HEK293T (cell line): ENCODE measurements at regions not wholly inside any gene's neighbourhood (a gene's known extent, or its start where the extent isn't known, plus 50 kb on each side); places are given as distances from the start of the nearest gene placed in this dataset.

Experiments used
- CTCF ChIA-PET: fragments of 350-600 bp; formaldehyde crosslinking; extraction: SDS; loops from one replicate; lab custom pipeline; 2021; ENCODE audit warnings: antibody characterized with exemption, inconsistent platforms; lab: Yijun Ruan, JAX
- POLR2A ChIA-PET: fragments of 350-600 bp; formaldehyde crosslinking; extraction: SDS; loops from one replicate; lab custom pipeline; 2020; ENCODE audit warnings: antibody characterized with exemption, inconsistent platforms; lab: Yijun Ruan, JAX
- DNase-seq: peaks from one replicate; pipeline ENCODE4 v3.0.0; 2012; ENCODE audit warnings: mixed read lengths; ENCODE audit errors: extremely low spot score
- ARNT ChIP-seq: fragments of 450-650 bp; IDR thresholded peaks from 2 replicates; pipeline ENCODE4 v1.6.1; 2017; ENCODE audit warnings: mild to moderate bottlenecking
- BHLHE40 ChIP-seq: fragments of 450-650 bp; IDR thresholded peaks from 2 replicates; pipeline ENCODE4 v1.6.1; 2016; ENCODE audit warnings: mild to moderate bottlenecking, moderate library complexity, borderline replicate concordance
- CTBP1 ChIP-seq: fragments of 450-650 bp; IDR thresholded peaks from 2 replicates; pipeline ENCODE4 v1.6.1; 2016; ENCODE audit warnings: borderline replicate concordance
- ELF4 ChIP-seq: fragments of 450-650 bp; IDR thresholded peaks from 2 replicates; pipeline ENCODE4 v1.6.1; 2017; ENCODE audit warnings: antibody characterized with exemption
- FOXA1 ChIP-seq: fragments of 450-650 bp; IDR thresholded peaks from 2 replicates; pipeline ENCODE4 v1.6.1; 2016; ENCODE audit warnings: mild to moderate bottlenecking
- FOXK2 ChIP-seq: fragments of 450-650 bp; IDR thresholded peaks from 2 replicates; pipeline ENCODE4 v1.6.1; 2016; ENCODE audit warnings: mild to moderate bottlenecking
- FOXM1 ChIP-seq: fragments of 450-650 bp; IDR thresholded peaks from 2 replicates; pipeline ENCODE4 v1.6.1; 2017; ENCODE audit warnings: mild to moderate bottlenecking, borderline replicate concordance
- HDGF ChIP-seq: fragments of 450-650 bp; IDR thresholded peaks from 2 replicates; pipeline ENCODE4 v1.6.1; 2017; ENCODE audit warnings: antibody characterized with exemption, borderline replicate concordance
- L3MBTL2 ChIP-seq: fragments of 450-650 bp; conservative IDR thresholded peaks from 2 replicates; pipeline ENCODE4 v1.6.1; 2016; ENCODE audit warnings: mild to moderate bottlenecking
- LEF1 ChIP-seq: fragments of 450-650 bp; IDR thresholded peaks from 2 replicates; pipeline ENCODE4 v1.6.1; 2017; ENCODE audit warnings: mild to moderate bottlenecking, borderline replicate concordance
- NFRKB ChIP-seq: fragments of 450-650 bp; IDR thresholded peaks from 2 replicates; pipeline ENCODE4 v1.6.1; 2016; ENCODE audit warnings: mild to moderate bottlenecking, moderate library complexity
- SP1 ChIP-seq: fragments of 450-650 bp; IDR thresholded peaks from 2 replicates; pipeline ENCODE4 v1.6.1; 2017
- SUZ12 ChIP-seq: fragments of 450-650 bp; IDR thresholded peaks from 2 replicates; pipeline ENCODE4 v1.6.1; 2016; ENCODE audit warnings: mild to moderate bottlenecking
- TARDBP ChIP-seq: fragments of 450-650 bp; IDR thresholded peaks from 2 replicates; pipeline ENCODE4 v1.6.1; 2016
- ZNF384 ChIP-seq: fragments of 450-650 bp; IDR thresholded peaks from 2 replicates; pipeline ENCODE4 v1.6.1; 2016
- TF ChIP-seq, protein P1 (sequence below): fragments of 450-650 bp; IDR thresholded peaks from 2 replicates; pipeline ENCODE4 v1.6.1; 2016

GRCh38 chr12:97342130-97342529 lies 120.5 kb upstream of the RMST start:
- TF ChIP-seq SUZ12 (no peak), BHLHE40 (no peak), ELF4 (no peak), L3MBTL2 (no peak), CTBP1 (no peak), ARNT (no peak), ZNF384 (no peak), NFRKB (no peak)
- TF ChIP-seq, protein P1, sequence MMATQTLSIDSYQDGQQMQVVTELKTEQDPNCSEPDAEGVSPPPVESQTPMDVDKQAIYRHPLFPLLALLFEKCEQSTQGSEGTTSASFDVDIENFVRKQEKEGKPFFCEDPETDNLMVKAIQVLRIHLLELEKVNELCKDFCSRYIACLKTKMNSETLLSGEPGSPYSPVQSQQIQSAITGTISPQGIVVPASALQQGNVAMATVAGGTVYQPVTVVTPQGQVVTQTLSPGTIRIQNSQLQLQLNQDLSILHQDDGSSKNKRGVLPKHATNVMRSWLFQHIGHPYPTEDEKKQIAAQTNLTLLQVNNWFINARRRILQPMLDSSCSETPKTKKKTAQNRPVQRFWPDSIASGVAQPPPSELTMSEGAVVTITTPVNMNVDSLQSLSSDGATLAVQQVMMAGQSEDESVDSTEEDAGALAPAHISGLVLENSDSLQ = no peak
- no peak for DNase-seq
- ChIA-PET CTCF (interaction anchor here (0.5 kb wide), 1 partner anchor 18 kb away, joined by 3 read pairs; no protein-coding TSS in a partner anchor), POLR2A (no interaction called here)

DNA sequence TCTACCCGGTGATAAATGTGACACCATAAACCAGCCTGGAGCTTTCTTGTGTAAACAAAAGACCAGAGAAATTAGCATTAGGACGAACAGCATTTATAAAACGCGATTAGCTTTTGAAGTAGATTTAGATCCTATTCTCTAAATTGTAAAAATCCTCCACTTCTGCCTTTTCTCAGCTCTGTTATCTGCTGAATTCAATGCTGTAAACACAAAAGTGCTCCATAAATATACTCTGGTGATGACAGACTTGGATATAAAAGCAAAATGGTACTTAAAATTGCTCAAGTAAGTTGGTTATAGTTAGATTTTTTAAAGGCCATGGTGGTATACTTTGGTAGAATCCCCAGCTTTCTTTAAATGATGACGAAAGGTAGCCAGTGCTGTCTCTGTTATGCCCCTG lies 114.6 kb upstream of the RMST start:
- TF ChIP-seq SUZ12 (no peak), ZNF384 (no peak), LEF1 (no peak), ELF4 (no peak), FOXA1 (no peak)
- POLR2A ChIA-PET = no interaction called here
- CTCF ChIA-PET = interaction anchor here (0.7 kb wide), 1 partner anchor 787 kb away, joined by 3 read pairs; no protein-coding TSS in a partner anchor
- no peak for DNase-seq

- POLR2A ChIA-PET = no interaction called here
- DNase-seq = no peak
- TF ChIP-seq ARNT (no peak), L3MBTL2 (no peak), SP1 (no peak), TARDBP (no peak), FOXM1 (no peak), SUZ12 (no peak), LEF1 (no peak), CTBP1 (no peak), HDGF (no peak), ZNF384 (no peak), BHLHE40 (no peak), ELF4 (no peak), FOXA1 (no peak)
- TF ChIP-seq, protein P1 = no peak
- CTCF ChIA-PET = no interaction called here
These were observed 104.2 kb upstream of the RMST start for GRCh38 chr12:97358361-97358760.

DNA sequence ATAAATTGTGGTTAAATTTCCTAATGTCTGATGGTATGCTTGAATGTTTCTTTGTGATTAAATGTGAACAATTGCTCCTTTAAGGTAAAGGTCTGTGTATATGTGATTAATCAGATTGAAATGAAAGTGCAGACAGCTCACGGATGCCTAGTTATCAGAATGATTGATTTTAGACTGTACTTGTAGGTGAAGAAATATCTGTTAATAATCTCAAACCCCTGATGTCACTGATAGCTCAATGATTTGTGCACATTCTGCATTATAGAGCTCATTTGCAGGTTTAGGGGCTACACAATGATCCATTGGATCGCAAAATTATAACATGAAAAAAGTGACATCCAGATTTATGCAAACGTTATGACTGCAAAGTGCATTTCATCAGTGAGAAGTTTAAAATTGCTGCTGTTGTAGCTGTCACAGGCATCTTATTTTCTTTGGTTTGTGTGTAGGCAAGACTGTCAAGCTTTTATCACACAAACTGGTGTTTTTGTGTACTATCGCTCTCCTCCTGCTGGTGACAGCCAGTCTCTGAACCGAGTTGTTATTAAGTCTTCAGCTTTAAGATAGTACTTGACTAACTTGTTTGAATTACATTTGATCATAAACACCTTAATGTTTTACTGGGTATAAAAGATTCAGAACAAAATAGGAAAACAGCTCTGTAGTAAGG lies 103.4 kb upstream of the RMST start:
- DNase-seq = no peak
- TF ChIP-seq CTBP1 (no peak), BHLHE40 (no peak), ZNF384 (no peak), ELF4 (no peak), FOXK2 (no peak), L3MBTL2 (no peak), LEF1 (no peak), FOXM1 (no peak), FOXA1 (no peak), ARNT (no peak), SP1 (no peak), NFRKB (no peak), TARDBP (no peak)
- TF ChIP-seq, protein P1 = no peak
- CTCF ChIA-PET = no interaction called here
- POLR2A ChIA-PET = no interaction called here

GRCh38 chr12:97363693-97364092 lies 98.9 kb upstream of the RMST start:
- ChIA-PET CTCF (no interaction called here), POLR2A (no interaction called here)
- DNase-seq = no peak
- TF ChIP-seq LEF1 = no peak
- TF ChIP-seq, protein P1 = no peak

GRCh38 chr12:97368462-97369163 lies 94.0 kb upstream of the RMST start:
- ChIA-PET CTCF (no interaction called here), POLR2A (no interaction called here)
- TF ChIP-seq TARDBP = no peak
- no peak for TF ChIP-seq ELF4
- no peak for TF ChIP-seq NFRKB
- TF ChIP-seq FOXA1 = no peak
- DNase-seq = no peak
